H9 (cell line): ENCODE measurements at regions not wholly inside any gene's neighbourhood (a gene's known extent, or its start where the extent isn't known, plus 50 kb on each side); places are given as distances from the start of the nearest gene placed in this dataset.

ENCODE experiments used
- DNase-seq: peaks from one replicate; pipeline ENCODE4 v3.0.0-alpha.2; 2017
- H2AFZ ChIP-seq: one replicate; pipeline ENCODE4 v1.6.1; 2013; ENCODE audit warnings: mild to moderate bottlenecking, low read length, control low read depth, moderate library complexity
- H2AK5ac ChIP-seq: 2 replicates; pipeline ENCODE4 v1.6.1; 2013; ENCODE audit warnings: low read length, control low read depth, mixed read lengths; ENCODE audit not compliant: insufficient read length
- H2BK120ac ChIP-seq: one replicate; pipeline ENCODE4 v1.6.1; 2013; ENCODE audit warnings: low read depth, mild to moderate bottlenecking, low read length, control low read depth, inconsistent platforms; ENCODE audit not compliant: poor library complexity, severe bottlenecking
- H2BK12ac ChIP-seq: 2 replicates; pipeline ENCODE4 v1.6.1; 2013; ENCODE audit warnings: low read length, control low read depth, mixed read lengths, low read depth; ENCODE audit not compliant: insufficient read length
- H2BK15ac ChIP-seq: 2 replicates; pipeline ENCODE4 v1.6.1; 2013; ENCODE audit warnings: low read depth, low read length, control low read depth
- H2BK20ac ChIP-seq: one replicate; pipeline ENCODE4 v1.6.1; 2013; ENCODE audit warnings: low read depth, mild to moderate bottlenecking, low read length, control low read depth, inconsistent platforms; ENCODE audit not compliant: poor library complexity, severe bottlenecking
- H2BK5ac ChIP-seq: 2 replicates; pipeline ENCODE4 v1.6.1; 2013; ENCODE audit warnings: low read length, control low read depth, mixed read lengths; ENCODE audit not compliant: insufficient read length
- H3K14ac ChIP-seq: 2 replicates; pipeline ENCODE4 v1.6.1; 2013; ENCODE audit warnings: low read length, control low read depth; ENCODE audit not compliant: insufficient read depth
- H3K18ac ChIP-seq: 2 replicates; pipeline ENCODE4 v1.6.1; 2013; ENCODE audit warnings: low read depth, mild to moderate bottlenecking, mixed read lengths, low read length, control low read depth; ENCODE audit not compliant: insufficient read length
- H3K23ac ChIP-seq: 2 replicates; pipeline ENCODE4 v1.6.1; 2013; ENCODE audit warnings: low read length, control low read depth, mixed read lengths, low read depth; ENCODE audit not compliant: insufficient read length
- H3K23me2 ChIP-seq: 2 replicates; pipeline ENCODE4 v1.6.1; 2013; ENCODE audit warnings: low read depth, mild to moderate bottlenecking, mixed read lengths, low read length, control low read depth; ENCODE audit not compliant: insufficient read length, poor library complexity, severe bottlenecking
- H3K27ac ChIP-seq: 2 replicates; pipeline ENCODE4 v1.5.1; 2013; ENCODE audit warnings: low read length, control low read depth, mixed read lengths, low read depth; ENCODE audit not compliant: insufficient read length
- H3K27me3 ChIP-seq: 2 replicates; pipeline ENCODE4 v1.6.1; 2013; ENCODE audit warnings: low read length, control low read depth, inconsistent platforms; ENCODE audit not compliant: insufficient read depth
- H3K4ac ChIP-seq: 2 replicates; pipeline ENCODE4 v1.6.1; 2013; ENCODE audit warnings: low read depth, mild to moderate bottlenecking, control low read depth, inconsistent platforms, low read length, moderate library complexity
- H3K4me1 ChIP-seq: 2 replicates; pipeline ENCODE4 v1.6.1; 2013; ENCODE audit warnings: low read length, control low read depth, inconsistent platforms; ENCODE audit not compliant: insufficient read depth
- H3K4me2 ChIP-seq: 2 replicates; pipeline ENCODE4 v1.6.1; 2013; ENCODE audit warnings: low read length, control low read depth, mixed read lengths; ENCODE audit not compliant: insufficient read length, insufficient read depth
- H3K56ac ChIP-seq: 2 replicates; pipeline ENCODE4 v1.6.1; 2013; ENCODE audit warnings: low read depth, mild to moderate bottlenecking, mixed read lengths, low read length, control low read depth; ENCODE audit not compliant: insufficient read length
- H3K79me1 ChIP-seq: 2 replicates; pipeline ENCODE4 v1.6.1; 2013; ENCODE audit warnings: low read depth, mild to moderate bottlenecking, moderate library complexity, low read length, control low read depth, inconsistent platforms; ENCODE audit not compliant: insufficient read depth, poor library complexity, severe bottlenecking
- H3K79me2 ChIP-seq: 2 replicates; pipeline ENCODE4 v1.6.1; 2013; ENCODE audit warnings: low read length, control low read depth, inconsistent platforms; ENCODE audit not compliant: insufficient read depth
- H3K9ac ChIP-seq: 2 replicates; pipeline ENCODE4 v1.6.1; 2013; ENCODE audit warnings: low read length, control low read depth, mixed read lengths; ENCODE audit not compliant: insufficient read length; ENCODE audit errors: extremely low read depth
- H3K9me3 ChIP-seq: one replicate; pipeline ENCODE4 v1.6.1; 2013; ENCODE audit warnings: low read depth, low read length, inconsistent platforms; ENCODE audit not compliant: control insufficient read depth
- H3T11ph ChIP-seq: one replicate; pipeline ENCODE4 v1.6.1; 2013; ENCODE audit warnings: mild to moderate bottlenecking, low read length, control low read depth, inconsistent platforms
- H4K20me1 ChIP-seq: one replicate; pipeline ENCODE4 v1.6.1; 2013; ENCODE audit not compliant: control insufficient read depth, insufficient read length, insufficient read depth
- H4K5ac ChIP-seq: 2 replicates; pipeline ENCODE4 v1.6.1; 2013; ENCODE audit warnings: low read depth, mild to moderate bottlenecking, mixed read lengths, low read length, control low read depth; ENCODE audit not compliant: insufficient read length
- H4K8ac ChIP-seq: replicated peaks from 2 replicates; pipeline ENCODE4 v1.6.1; 2013; ENCODE audit warnings: low read length, control low read depth, mixed read lengths, low read depth; ENCODE audit not compliant: insufficient read length
- H4K91ac ChIP-seq: 2 replicates; pipeline ENCODE4 v1.6.1; 2013; ENCODE audit warnings: low read depth, mild to moderate bottlenecking, moderate library complexity, mixed read lengths, low read length, control low read depth; ENCODE audit not compliant: insufficient read length
- H3K27ac Mint-ChIP-seq, 3 experiments: 2 replicates in 2 of 3; 3 replicates in 1 of 3; pipeline ENCODE4 v1.8.0; 2020 to 2021; ENCODE audit warnings: mixed read lengths in 3 of 3, mild to moderate bottlenecking in 1 of 3, moderate library complexity in 1 of 3
- H3K27me3 Mint-ChIP-seq: 2 replicates; pipeline ENCODE4 v1.8.0; 2021; ENCODE audit warnings: low read depth, mild to moderate bottlenecking, moderate library complexity, mixed read lengths
- H3K36me3 Mint-ChIP-seq, 3 experiments: 2 replicates in 2 of 3; 3 replicates in 1 of 3; pipeline ENCODE4 v1.8.0; 2020 to 2021; ENCODE audit warnings: low read depth in 3 of 3, mixed read lengths in 3 of 3; ENCODE audit not compliant: insufficient read depth in 1 of 3
- H3K4me1 Mint-ChIP-seq, 2 experiments: 2 replicates each; pipeline ENCODE4 v1.8.0; 2020; ENCODE audit warnings: mixed read lengths in 2 of 2
- H3K4me3 Mint-ChIP-seq, 2 experiments: 2 replicates in 1 of 2; 3 replicates in 1 of 2; pipeline ENCODE4 v1.8.0; 2020 to 2021; ENCODE audit warnings: mild to moderate bottlenecking in 2 of 2, mixed read lengths in 2 of 2, moderate library complexity in 1 of 2
- H3K9me3 Mint-ChIP-seq, 2 experiments: 2 replicates in 1 of 2; 3 replicates in 1 of 2; pipeline ENCODE4 v1.8.0; 2020; ENCODE audit warnings: mild to moderate bottlenecking in 2 of 2, mixed read lengths in 2 of 2, moderate library complexity in 1 of 2
- CTCF ChIP-seq: fragments of 200-600 bp; sonication (generic); conservative IDR thresholded peaks from 3 replicates; pipeline ENCODE4 v1.8.0; 2021; ENCODE audit warnings: antibody characterized with exemption, mild to moderate bottlenecking
- WGBS: extraction: QIAGEN DNeasy Blood & Tissue Kit; methylation state at CpG from one replicate; pipeline ENCODE4 v1.1.7; 2013; ENCODE audit warnings: missing lambda C conversion rate, low lambda C conversion rate, mixed read lengths; ENCODE audit not compliant: insufficient read length; ENCODE audit errors: extremely low coverage; 5-methylcytosine and 5-hydroxymethylcytosine counted together

DNA sequence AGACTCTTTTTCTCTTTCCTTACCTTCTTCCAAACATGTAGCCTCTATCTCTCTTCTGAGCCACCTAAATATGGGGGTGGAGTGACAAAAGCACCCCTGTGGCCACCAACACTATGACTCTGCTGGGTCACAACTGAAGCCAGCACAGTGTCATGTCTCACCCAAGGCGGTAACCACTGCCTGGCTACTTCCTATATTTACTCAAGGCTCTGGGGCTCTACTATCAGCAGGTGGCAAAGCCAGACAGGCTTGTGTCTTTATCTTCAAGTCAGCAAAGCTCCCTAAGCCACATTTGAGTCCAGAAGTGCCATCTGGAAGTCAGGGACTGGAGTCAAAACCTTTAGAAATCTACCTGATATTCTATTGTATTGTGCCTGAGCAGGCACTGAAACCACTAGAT lies 1515.2 kb downstream of the PLA2G4A start:
- Mint-ChIP-seq H3K36me3 (no peaks in the 10 kb centered on the region), H3K4me3 (no peak overlapping the region; a peak in 1 of 5 replicates)
- no peak overlapping the region for H3K23ac ChIP-seq

More for the DNA sequence above, 1515.2 kb downstream of the PLA2G4A start:
- Mint-ChIP-seq H3K27me3 (peaks cover 1% of the 10 kb centered on the region; the same call in 1 of the 2 replicates), H3K27ac (no peak overlapping the region), H3K9me3 (no peaks in the 10 kb centered on the region; a peak in 1 of 5 replicates), H3K4me1 (no peaks in the 10 kb centered on the region)
- no peak overlapping the region for H3T11ph ChIP-seq
- DNase-seq, result no peak
- H3K4me2 ChIP-seq, result no peak overlapping the region
- no peak overlapping the region for H3K4ac ChIP-seq
- H3K14ac ChIP-seq, result no peak overlapping the region
- H3K9me3 ChIP-seq, result no peaks in the 10 kb centered on the region
- no peak overlapping the region for H2BK20ac ChIP-seq
- H3K79me1 ChIP-seq, result no peaks in the 10 kb centered on the region
- TF ChIP-seq CTCF, result no peak
- H2BK15ac ChIP-seq, result no peak overlapping the region
- H3K56ac ChIP-seq, result no peak overlapping the region
- no peak overlapping the region for H3K9ac ChIP-seq
- H3K27ac ChIP-seq, result no peak overlapping the region
- H2AK5ac ChIP-seq, result no peak overlapping the region
- no peaks in the 10 kb centered on the region for H4K20me1 ChIP-seq
- H2BK120ac ChIP-seq, result no peak overlapping the region
- no peak overlapping the region for H4K91ac ChIP-seq
- no peak overlapping the region for H2BK5ac ChIP-seq
- no CpG with 5 or more reads among the region's 1 CpG for WGBS
- H2BK12ac ChIP-seq, result no peak overlapping the region
- H3K23me2 ChIP-seq, result no peaks in the 10 kb centered on the region
- H3K18ac ChIP-seq, result no peak overlapping the region
- no peak overlapping the region for H4K5ac ChIP-seq
- H4K8ac ChIP-seq, result no peak overlapping the region
- no peaks in the 10 kb centered on the region for H3K79me2 ChIP-seq
- H3K4me1 ChIP-seq, result no peaks in the 10 kb centered on the region
- no peak overlapping the region for H2AFZ ChIP-seq
- no peaks in the 10 kb centered on the region for H3K27me3 ChIP-seq
